ENCODE measurements at regions not wholly inside any gene's neighbourhood (a gene's known extent, or its start where the extent isn't known, plus 50 kb on each side); places are given as distances from the start of the nearest gene placed in this dataset.

GRCh38 chr3:141814375-141814774 is 51.2 kb downstream of the GRK7 start:
- DNase-seq (ENCODE audit: low read depth) = no peak

GRCh38 chr3:141815667-141816066 is 52.5 kb downstream of the GRK7 start:
- no peak for DNase-seq (ENCODE audit: low read depth)

- no peak for DNase-seq (ENCODE audit: low read depth)
Measured at GRCh38 chr3:141816958-141817357, 53.8 kb downstream of the GRK7 start.

GRCh38 chr3:141825216-141826011 is 51.0 kb upstream of the ATP1B3 start:
- peak; percentile 4 for DNase-seq (ENCODE audit: low read depth)

All from EH (cell line).